Endothelial cell (in vitro differentiated cells): ENCODE measurements at regions not wholly inside any gene's neighbourhood (a gene's known extent, or its start where the extent isn't known, plus 50 kb on each side); places are given as distances from the start of the nearest gene placed in this dataset.
"Not testable (repeated sequence)": the region's sequence is repeated elsewhere in the genome, so short reads cannot be mapped to it uniquely, and the experiment has no call there.

ENCODE experiments used
- DNase-seq: peaks from one replicate; pipeline ENCODE4 v3.0.0; 2021; ENCODE audit warnings: low spot score
- H3K27ac Mint-ChIP-seq: one replicate; pipeline ENCODE4 v1.8.0; 2021; ENCODE audit warnings: mixed read lengths, inconsistent platforms; ENCODE audit not compliant: unreplicated experiment
- H3K27me3 Mint-ChIP-seq: one replicate; pipeline ENCODE4 v1.8.0; 2021; ENCODE audit warnings: mild to moderate bottlenecking, moderate library complexity, mixed read lengths, inconsistent platforms; ENCODE audit not compliant: unreplicated experiment
- H3K36me3 Mint-ChIP-seq: one replicate; pipeline ENCODE4 v1.8.0; 2021; ENCODE audit warnings: mild to moderate bottlenecking, low read depth, mixed read lengths, inconsistent platforms; ENCODE audit not compliant: unreplicated experiment
- H3K4me1 Mint-ChIP-seq: one replicate; pipeline ENCODE4 v1.8.0; 2021; ENCODE audit warnings: mild to moderate bottlenecking, mixed read lengths, inconsistent platforms; ENCODE audit not compliant: unreplicated experiment
- H3K4me3 Mint-ChIP-seq: one replicate; pipeline ENCODE4 v1.8.0; 2021; ENCODE audit warnings: mild to moderate bottlenecking, mixed read lengths, inconsistent platforms; ENCODE audit not compliant: unreplicated experiment
- H3K9me3 Mint-ChIP-seq: one replicate; pipeline ENCODE4 v1.8.0; 2021; ENCODE audit warnings: mixed read lengths, inconsistent platforms; ENCODE audit not compliant: unreplicated experiment
- TF ChIP-seq, protein P1 (sequence below): fragments of 200-600 bp; sonication (generic); IDR thresholded peaks from one replicate; pipeline ENCODE4 v1.5.0; 2021; ENCODE audit warnings: antibody characterized with exemption; ENCODE audit not compliant: unreplicated experiment

DNA sequence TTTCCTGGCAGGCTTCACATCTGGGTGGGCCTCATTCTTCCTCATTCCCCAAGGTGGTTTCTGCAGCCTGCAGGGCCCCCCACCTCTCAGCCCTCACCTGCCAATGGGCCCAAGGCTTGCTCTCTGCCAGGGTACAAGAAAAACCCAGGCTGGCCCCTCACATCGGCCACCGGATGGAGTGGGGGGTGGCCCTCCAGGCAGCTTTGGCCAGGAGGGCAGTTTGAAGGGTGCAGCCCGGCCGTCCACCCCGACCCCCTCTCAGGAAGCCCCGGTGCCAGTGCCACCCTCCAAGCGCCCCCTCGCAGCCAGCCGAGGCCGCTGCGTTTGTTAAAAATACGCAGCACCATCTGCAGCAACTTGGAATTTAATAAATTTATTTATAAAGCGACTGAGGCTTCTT lies 196.7 kb downstream of the CTTN start:
- DNase-seq, result no peak
- Mint-ChIP-seq H3K4me1 (peaks cover 6% of the 10 kb centered on the region), H3K27ac (no peak overlapping the region), H3K9me3 (no peaks in the 10 kb centered on the region), H3K27me3 (peaks cover 6% of the 10 kb centered on the region), H3K4me3 (no peak overlapping the region), H3K36me3 (no peaks in the 10 kb centered on the region)
- TF ChIP-seq, protein P1, sequence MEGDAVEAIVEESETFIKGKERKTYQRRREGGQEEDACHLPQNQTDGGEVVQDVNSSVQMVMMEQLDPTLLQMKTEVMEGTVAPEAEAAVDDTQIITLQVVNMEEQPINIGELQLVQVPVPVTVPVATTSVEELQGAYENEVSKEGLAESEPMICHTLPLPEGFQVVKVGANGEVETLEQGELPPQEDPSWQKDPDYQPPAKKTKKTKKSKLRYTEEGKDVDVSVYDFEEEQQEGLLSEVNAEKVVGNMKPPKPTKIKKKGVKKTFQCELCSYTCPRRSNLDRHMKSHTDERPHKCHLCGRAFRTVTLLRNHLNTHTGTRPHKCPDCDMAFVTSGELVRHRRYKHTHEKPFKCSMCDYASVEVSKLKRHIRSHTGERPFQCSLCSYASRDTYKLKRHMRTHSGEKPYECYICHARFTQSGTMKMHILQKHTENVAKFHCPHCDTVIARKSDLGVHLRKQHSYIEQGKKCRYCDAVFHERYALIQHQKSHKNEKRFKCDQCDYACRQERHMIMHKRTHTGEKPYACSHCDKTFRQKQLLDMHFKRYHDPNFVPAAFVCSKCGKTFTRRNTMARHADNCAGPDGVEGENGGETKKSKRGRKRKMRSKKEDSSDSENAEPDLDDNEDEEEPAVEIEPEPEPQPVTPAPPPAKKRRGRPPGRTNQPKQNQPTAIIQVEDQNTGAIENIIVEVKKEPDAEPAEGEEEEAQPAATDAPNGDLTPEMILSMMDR, result no peak

DNA sequence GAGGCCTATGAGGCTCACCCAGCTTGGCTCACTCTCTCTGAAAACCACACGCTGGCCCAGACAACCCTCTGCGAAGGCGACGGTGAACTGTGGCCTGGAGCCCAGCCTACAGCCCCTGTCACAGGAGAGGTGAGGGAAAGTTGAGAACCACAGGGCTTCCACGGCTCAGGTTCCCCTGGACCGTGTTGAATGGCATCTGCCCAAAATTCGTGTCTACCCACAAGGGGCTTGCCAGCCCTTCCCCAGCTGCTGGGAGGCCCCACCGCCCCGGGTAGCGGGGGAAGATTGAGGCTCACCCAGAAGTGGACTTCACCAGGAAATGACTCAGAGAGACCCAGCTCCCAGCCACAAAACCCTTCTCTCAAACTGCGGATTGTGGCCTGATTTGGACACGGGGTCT lies 197.1 kb downstream of the CTTN start:
- H3K36me3 Mint-ChIP-seq, result no peaks in the 10 kb centered on the region
- no peaks in the 10 kb centered on the region for H3K9me3 Mint-ChIP-seq
- peaks cover 6% of the 10 kb centered on the region for H3K27me3 Mint-ChIP-seq
- H3K27ac Mint-ChIP-seq, result no peak overlapping the region
- H3K4me1 Mint-ChIP-seq, result peaks cover 6% of the 10 kb centered on the region
- TF ChIP-seq, protein P1, result no peak
- DNase-seq, result no peak
- H3K4me3 Mint-ChIP-seq, result no peak overlapping the region

DNA sequence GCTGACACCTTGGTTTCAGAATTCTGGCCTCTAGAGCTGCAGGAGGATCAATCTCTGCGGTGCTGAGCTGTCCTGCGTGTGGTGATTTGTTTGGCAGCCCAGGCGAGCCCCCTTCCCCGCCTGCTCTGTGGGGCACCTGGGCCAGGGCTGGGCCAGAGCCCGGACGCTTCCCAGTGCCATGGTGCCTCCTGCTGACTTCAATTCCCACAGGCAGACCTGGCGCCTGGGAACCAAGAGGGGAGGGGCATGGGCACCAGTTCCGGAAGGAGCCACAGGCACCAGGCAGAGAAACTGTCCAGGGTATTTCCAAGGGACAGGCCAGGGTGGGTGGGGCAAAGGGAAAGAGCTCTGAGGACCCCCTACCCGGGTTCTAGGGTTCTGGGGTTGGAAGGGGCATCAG lies 197.8 kb downstream of the CTTN start:
- H3K4me1 Mint-ChIP-seq, result peaks cover 6% of the 10 kb centered on the region
- TF ChIP-seq, protein P1, result no peak
- no peak for DNase-seq
- no peak overlapping the region for H3K27ac Mint-ChIP-seq
- no peaks in the 10 kb centered on the region for H3K36me3 Mint-ChIP-seq
- H3K4me3 Mint-ChIP-seq, result no peak overlapping the region
- peaks cover 7% of the 10 kb centered on the region for H3K27me3 Mint-ChIP-seq
- no peaks in the 10 kb centered on the region for H3K9me3 Mint-ChIP-seq

DNA sequence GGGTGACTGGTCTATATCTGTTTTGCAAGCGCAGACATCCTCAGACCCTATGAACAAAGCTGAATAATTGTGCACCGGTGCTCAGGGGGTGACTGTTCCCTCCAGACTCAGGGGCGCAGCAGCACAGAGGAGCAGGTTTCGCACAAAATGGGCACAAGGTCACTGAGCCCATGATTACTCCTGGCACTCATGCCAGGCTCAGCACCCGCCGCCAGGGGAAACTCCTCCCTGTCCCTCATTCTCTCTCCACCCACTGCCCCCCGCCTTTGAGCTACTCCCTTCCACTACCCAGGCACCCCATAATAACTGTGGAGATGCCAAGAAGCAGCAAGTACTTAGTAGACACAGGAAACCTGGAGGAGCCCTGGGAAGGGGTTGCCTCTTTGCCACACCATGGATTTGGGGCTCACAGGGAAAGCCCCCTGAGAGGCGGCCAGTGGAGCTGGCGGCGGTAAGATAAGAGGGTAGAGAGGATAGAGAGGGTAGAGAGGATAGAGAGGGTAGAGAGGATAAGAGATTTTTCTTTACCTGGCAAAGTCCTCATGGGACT lies 198.8 kb downstream of the CTTN start:
- no peaks in the 10 kb centered on the region for H3K36me3 Mint-ChIP-seq
- TF ChIP-seq, protein P1, result no peak
- no peak overlapping the region for H3K4me3 Mint-ChIP-seq
- DNase-seq, result no peak
- peaks cover 6% of the 10 kb centered on the region for H3K4me1 Mint-ChIP-seq
- H3K9me3 Mint-ChIP-seq, result no peaks in the 10 kb centered on the region
- peaks cover 7% of the 10 kb centered on the region for H3K27me3 Mint-ChIP-seq
- no peak overlapping the region for H3K27ac Mint-ChIP-seq

DNA sequence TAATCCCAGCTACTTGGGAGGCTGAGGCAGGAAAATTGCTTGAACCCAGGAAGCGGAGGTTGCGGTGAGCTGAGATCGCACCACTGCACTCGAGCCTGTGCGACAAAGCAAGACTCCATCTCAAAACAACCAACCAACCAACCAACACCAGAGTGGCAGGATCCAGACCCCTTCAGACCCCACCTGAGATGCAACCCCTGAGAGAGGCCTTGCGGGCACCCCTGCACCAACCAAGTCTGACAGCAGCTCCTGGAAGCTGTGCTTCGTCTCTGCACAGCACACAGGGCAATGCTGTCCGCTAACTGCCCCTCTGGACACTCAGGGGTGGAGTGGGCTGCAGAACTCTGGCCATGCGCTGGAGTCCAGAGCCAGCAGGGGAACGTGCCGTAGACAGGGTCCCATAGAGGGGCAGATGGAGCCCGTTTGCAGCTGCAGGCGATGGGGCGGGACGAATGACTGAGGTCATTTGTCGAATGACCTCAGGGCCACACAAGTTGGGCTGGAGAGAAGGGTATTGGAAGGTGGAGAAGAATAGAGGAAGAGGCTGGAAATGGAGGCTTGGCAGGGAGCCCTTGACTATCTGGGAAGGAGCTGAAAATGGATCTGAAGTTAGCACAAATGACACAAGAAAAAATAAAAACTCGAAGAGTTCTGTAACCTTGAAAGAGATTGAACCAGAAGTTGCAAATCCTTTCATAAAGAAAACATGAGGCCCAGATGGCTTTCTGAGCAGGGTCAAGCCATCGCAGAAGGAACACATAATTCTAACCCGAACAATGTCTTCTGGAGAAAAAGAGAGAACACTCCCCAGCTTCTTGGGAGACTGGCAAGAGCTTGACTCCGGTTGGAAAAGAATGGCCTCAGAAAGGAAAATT lies 199.7 kb downstream of the CTTN start:
- TF ChIP-seq, protein P1, result no peak
- Mint-ChIP-seq H3K4me3 (no peak overlapping the region), H3K9me3 (no peaks in the 10 kb centered on the region), H3K27ac (no peak overlapping the region), H3K36me3 (no peaks in the 10 kb centered on the region), H3K4me1 (peaks cover 6% of the 10 kb centered on the region), H3K27me3 (peaks cover 8% of the 10 kb centered on the region)
- DNase-seq, result no peak

DNA sequence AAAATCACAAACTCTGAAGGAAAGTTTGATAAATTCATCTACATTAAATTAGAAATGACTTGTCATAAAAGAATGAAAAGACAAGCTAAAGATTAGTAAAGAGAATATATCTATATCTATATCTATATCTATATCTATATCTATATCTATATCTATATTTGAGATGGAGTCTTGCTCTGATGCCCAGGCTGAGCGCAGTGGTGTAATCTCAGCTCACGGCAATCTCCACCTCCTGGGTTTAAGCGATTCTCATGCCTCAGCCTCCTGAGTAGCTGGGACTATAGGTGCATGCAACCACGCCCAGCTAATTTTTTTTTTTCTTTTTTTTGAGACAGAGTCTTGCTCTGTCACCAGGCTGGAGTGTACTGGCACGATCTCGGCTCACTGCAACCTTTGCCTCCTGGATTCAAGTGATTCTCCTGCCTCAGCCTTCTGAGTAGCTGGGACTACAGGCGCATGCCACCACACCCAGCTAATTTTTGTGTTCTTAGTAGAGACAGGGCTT lies 202.6 kb downstream of the CTTN start:
- not testable (repeated sequence) for H3K4me1 Mint-ChIP-seq, H3K4me3 Mint-ChIP-seq, H3K36me3 Mint-ChIP-seq, H3K9me3 Mint-ChIP-seq, DNase-seq, H3K27me3 Mint-ChIP-seq, H3K27ac Mint-ChIP-seq
